SJSA1 (cell line): ENCODE measurements at regions not wholly inside any gene's neighbourhood (a gene's known extent, or its start where the extent isn't known, plus 50 kb on each side); places are given as distances from the start of the nearest gene placed in this dataset.

Experiments used
- DNase-seq, 2 experiments: peaks; one replicate each; pipeline ENCODE4 v3.0.0-alpha.2; 2015 to 2020; ENCODE audit warnings: low spot score in 2 of 2, low read depth in 1 of 2
- H3K27ac ChIP-seq: fragments of 250-450 bp; sonication (Bioruptor Pico); 2 replicates; pipeline ENCODE4 v1.5.1; 2020; ENCODE audit warnings: mild to moderate bottlenecking, moderate library complexity
- H3K27me3 ChIP-seq: fragments of 250-450 bp; sonication (Bioruptor Pico); replicated peaks from 2 replicates; pipeline ENCODE4 v1.5.1; 2020; ENCODE audit warnings: mild to moderate bottlenecking, moderate library complexity
- H3K36me3 ChIP-seq: fragments of 250-450 bp; sonication (Bioruptor Pico); 2 replicates; pipeline ENCODE4 v1.5.1; 2020; ENCODE audit warnings: mild to moderate bottlenecking
- H3K4me1 ChIP-seq: fragments of 250-450 bp; sonication (Bioruptor Pico); replicated peaks from 2 replicates; pipeline ENCODE4 v1.6.1; 2021; ENCODE audit warnings: mild to moderate bottlenecking
- H3K4me3 ChIP-seq: fragments of 250-450 bp; sonication (Bioruptor Pico); 2 replicates; pipeline ENCODE4 v1.5.1; 2020; ENCODE audit warnings: mild to moderate bottlenecking
- H3K9me3 ChIP-seq: fragments of 250-450 bp; sonication (Bioruptor Pico); replicated peaks from 2 replicates; pipeline ENCODE4 v1.5.1; 2020; ENCODE audit warnings: mild to moderate bottlenecking

- no peaks in the 10 kb centered on the region for H3K4me1 ChIP-seq
- H3K4me3 ChIP-seq, result no peak overlapping the region
- DNase-seq, result no peak
- H3K27me3 ChIP-seq, result no peaks in the 10 kb centered on the region
- no peak overlapping the region for H3K27ac ChIP-seq
- H3K9me3 ChIP-seq, result peaks cover 3% of the 10 kb centered on the region; the same call in 1 of the 2 replicates
- no peaks in the 10 kb centered on the region for H3K36me3 ChIP-seq
These were observed 448.3 kb upstream of the NMUR2 start for GRCh38 chr5:152853361-152853760.

GRCh38 chr5:152855441-152855840, 450.4 kb upstream of the NMUR2 start:
- H3K4me1 ChIP-seq, result no peaks in the 10 kb centered on the region
- no peaks in the 10 kb centered on the region for H3K36me3 ChIP-seq
- H3K27ac ChIP-seq, result no peak overlapping the region
- H3K4me3 ChIP-seq, result no peak overlapping the region
- H3K9me3 ChIP-seq, result peaks cover 3% of the 10 kb centered on the region; the same call in 1 of the 2 replicates
- H3K27me3 ChIP-seq, result no peaks in the 10 kb centered on the region
- DNase-seq, result no peak

GRCh38 chr5:152861231-152861630, 456.2 kb upstream of the NMUR2 start:
- Histone ChIP-seq H3K9me3 (no peaks in the 10 kb centered on the region; the same call in none of the 2 replicates), H3K4me3 (no peak overlapping the region), H3K27ac (no peak overlapping the region), H3K27me3 (no peaks in the 10 kb centered on the region), H3K4me1 (no peaks in the 10 kb centered on the region), H3K36me3 (no peaks in the 10 kb centered on the region)
- no peak for DNase-seq

- H3K4me3 ChIP-seq, result no peak overlapping the region
These were observed 459.4 kb upstream of the NMUR2 start for GRCh38 chr5:152864447-152864846.

GRCh38 chr5:152864991-152865390, 459.9 kb upstream of the NMUR2 start:
- Histone ChIP-seq H3K4me3 (no peak overlapping the region), H3K27ac (no peak overlapping the region), H3K27me3 (no peaks in the 10 kb centered on the region), H3K9me3 (peaks cover 3% of the 10 kb centered on the region; the same call in 1 of the 2 replicates), H3K36me3 (no peaks in the 10 kb centered on the region), H3K4me1 (no peaks in the 10 kb centered on the region)
- DNase-seq, result no peak

More at GRCh38 chr5:152864447-152864846, 459.4 kb upstream of the NMUR2 start:
- DNase-seq, result no peak
- no peaks in the 10 kb centered on the region for H3K36me3 ChIP-seq
- H3K9me3 ChIP-seq, result peaks cover 3% of the 10 kb centered on the region; the same call in 1 of the 2 replicates
- H3K27ac ChIP-seq, result no peak overlapping the region
- no peaks in the 10 kb centered on the region for H3K27me3 ChIP-seq
- no peaks in the 10 kb centered on the region for H3K4me1 ChIP-seq

GRCh38 chr5:152869971-152870370, 464.9 kb upstream of the NMUR2 start:
- H3K27me3 ChIP-seq, result no peaks in the 10 kb centered on the region
- no peaks in the 10 kb centered on the region for H3K4me1 ChIP-seq
- H3K9me3 ChIP-seq, result peaks cover 8% of the 10 kb centered on the region
- H3K4me3 ChIP-seq, result no peak overlapping the region
- no peak overlapping the region for H3K27ac ChIP-seq
- no peak for DNase-seq
- no peaks in the 10 kb centered on the region for H3K36me3 ChIP-seq

GRCh38 chr5:152882621-152883020, 477.5 kb upstream of the NMUR2 start:
- Histone ChIP-seq H3K9me3 (peaks cover 8% of the 10 kb centered on the region; the same call in 1 of the 2 replicates), H3K4me1 (no peaks in the 10 kb centered on the region), H3K4me3 (no peak overlapping the region), H3K27ac (no peak overlapping the region), H3K27me3 (no peaks in the 10 kb centered on the region), H3K36me3 (no peaks in the 10 kb centered on the region)
- no peak for DNase-seq

GRCh38 chr5:152883066-152883775, 478.1 kb upstream of the NMUR2 start:
- H3K4me1 ChIP-seq, result no peaks in the 10 kb centered on the region
- H3K4me3 ChIP-seq, result no peak overlapping the region
- peaks cover 8% of the 10 kb centered on the region; the same call in 1 of the 2 replicates for H3K9me3 ChIP-seq
- no peak for DNase-seq
- H3K27me3 ChIP-seq, result no peaks in the 10 kb centered on the region
- H3K36me3 ChIP-seq, result no peaks in the 10 kb centered on the region
- H3K27ac ChIP-seq, result no peak overlapping the region

GRCh38 chr5:152884006-152884405, 478.9 kb upstream of the NMUR2 start:
- H3K27me3 ChIP-seq, result no peaks in the 10 kb centered on the region
- peaks cover 8% of the 10 kb centered on the region; the same call in 1 of the 2 replicates for H3K9me3 ChIP-seq
- H3K27ac ChIP-seq, result no peak overlapping the region
- DNase-seq, result no peak
- H3K4me3 ChIP-seq, result no peak overlapping the region
- no peaks in the 10 kb centered on the region for H3K36me3 ChIP-seq
- H3K4me1 ChIP-seq, result no peaks in the 10 kb centered on the region

- Histone ChIP-seq H3K4me1 (no peaks in the 10 kb centered on the region), H3K36me3 (no peaks in the 10 kb centered on the region), H3K27me3 (no peaks in the 10 kb centered on the region), H3K4me3 (no peak overlapping the region), H3K9me3 (peaks cover 12% of the 10 kb centered on the region; the same call in 1 of the 2 replicates), H3K27ac (no peak overlapping the region)
- no peak for DNase-seq
These were observed 495.3 kb upstream of the NMUR2 start for GRCh38 chr5:152900332-152900731.

GRCh38 chr5:152901754-152902153, 496.7 kb upstream of the NMUR2 start:
- DNase-seq, result no peak
- no peaks in the 10 kb centered on the region for H3K27me3 ChIP-seq
- peaks cover 4% of the 10 kb centered on the region for H3K9me3 ChIP-seq
- H3K4me1 ChIP-seq, result no peaks in the 10 kb centered on the region
- H3K4me3 ChIP-seq, result no peak overlapping the region
- H3K36me3 ChIP-seq, result no peaks in the 10 kb centered on the region
- no peak overlapping the region for H3K27ac ChIP-seq

- H3K4me1 ChIP-seq, result no peaks in the 10 kb centered on the region
- DNase-seq, result no peak
- H3K27me3 ChIP-seq, result no peaks in the 10 kb centered on the region
- no peaks in the 10 kb centered on the region for H3K36me3 ChIP-seq
- H3K9me3 ChIP-seq, result no peaks in the 10 kb centered on the region; the same call in none of the 2 replicates
- no peak overlapping the region for H3K27ac ChIP-seq
- H3K4me3 ChIP-seq, result no peak overlapping the region
These were observed 500.2 kb upstream of the NMUR2 start for GRCh38 chr5:152905286-152905685.

- H3K9me3 ChIP-seq, result peaks cover 3% of the 10 kb centered on the region
- H3K27ac ChIP-seq, result no peak overlapping the region
- H3K36me3 ChIP-seq, result no peaks in the 10 kb centered on the region
- no peaks in the 10 kb centered on the region for H3K4me1 ChIP-seq
- no peak overlapping the region for H3K4me3 ChIP-seq
- no peaks in the 10 kb centered on the region for H3K27me3 ChIP-seq
- no peak for DNase-seq
These were observed 502.6 kb upstream of the NMUR2 start for GRCh38 chr5:152907488-152908245.

GRCh38 chr5:152912924-152913323, 507.8 kb upstream of the NMUR2 start:
- Histone ChIP-seq H3K27ac (no peak overlapping the region), H3K27me3 (no peaks in the 10 kb centered on the region), H3K36me3 (no peaks in the 10 kb centered on the region), H3K4me1 (no peaks in the 10 kb centered on the region), H3K4me3 (no peak overlapping the region), H3K9me3 (0 out of 2 replicates have a peak, but pooled peaks cover 3% of the 10 kb centered on the region)
- no peak for DNase-seq
